GM21423 (cell line): ENCODE measurements at regions not wholly inside any gene's neighbourhood (a gene's known extent, or its start where the extent isn't known, plus 50 kb on each side); places are given as distances from the start of the nearest gene placed in this dataset.

Source experiments
- ATAC-seq: cut with Tn5 transposase; IDR thresholded peaks from one replicate; pipeline ENCODE4 v1.9.1; 2021; ENCODE audit warnings: mild to moderate bottlenecking, moderate library complexity; ENCODE audit not compliant: unreplicated experiment

GRCh38 chr13:105660561-105660960 lies 874.9 kb downstream of the EFNB2 start:
- no peak for ATAC-seq

GRCh38 chr13:105658431-105658830 lies 877.0 kb downstream of the EFNB2 start:
- ATAC-seq = no peak

GRCh38 chr13:105655046-105655445 lies 880.4 kb downstream of the EFNB2 start:
- no peak for ATAC-seq

GRCh38 chr13:105643966-105644365 lies 891.5 kb downstream of the EFNB2 start:
- ATAC-seq = no peak

- ATAC-seq = no peak
These were observed 892.9 kb downstream of the EFNB2 start for GRCh38 chr13:105642511-105642958.

- ATAC-seq = no peak
These were observed 894.3 kb downstream of the EFNB2 start for GRCh38 chr13:105641121-105641520.

GRCh38 chr13:105638426-105638825 lies 897.0 kb downstream of the EFNB2 start:
- no peak for ATAC-seq

GRCh38 chr13:105634059-105634458 lies 901.4 kb downstream of the EFNB2 start:
- ATAC-seq = no peak

GRCh38 chr13:105630431-105630830 lies 905.0 kb downstream of the EFNB2 start:
- no peak for ATAC-seq

GRCh38 chr13:105627270-105627669 lies 908.2 kb downstream of the EFNB2 start:
- ATAC-seq = no peak

- ATAC-seq = no peak
These were observed 909.8 kb downstream of the EFNB2 start for GRCh38 chr13:105625691-105626090.

GRCh38 chr13:105616333-105617075 lies 919.0 kb downstream of the EFNB2 start:
- ATAC-seq = no peak

- no peak for ATAC-seq
These were observed 922.9 kb downstream of the EFNB2 start for GRCh38 chr13:105612541-105612940.

- ATAC-seq = no peak
These were observed 924.0 kb downstream of the EFNB2 start for GRCh38 chr13:105611424-105611823.

GRCh38 chr13:105608104-105608503 lies 927.4 kb downstream of the EFNB2 start:
- ATAC-seq = no peak

- ATAC-seq = no peak
These were observed 928.0 kb downstream of the EFNB2 start for GRCh38 chr13:105607426-105607825.

GRCh38 chr13:105607016-105607415 lies 928.4 kb downstream of the EFNB2 start:
- no peak for ATAC-seq

- ATAC-seq = no peak
These were observed 932.3 kb downstream of the EFNB2 start for GRCh38 chr13:105602956-105603670.

GRCh38 chr13:105599477-105600037 lies 935.9 kb downstream of the EFNB2 start:
- no peak for ATAC-seq

- no peak for ATAC-seq
These were observed 936.9 kb downstream of the EFNB2 start for GRCh38 chr13:105598529-105598928.

GRCh38 chr13:105597573-105597972 lies 937.9 kb downstream of the EFNB2 start:
- ATAC-seq = no peak

GRCh38 chr13:105595471-105595870 lies 940.0 kb downstream of the EFNB2 start:
- ATAC-seq = no peak
